HL-60 (cell line): ENCODE measurements at regions not wholly inside any gene's neighbourhood (a gene's known extent, or its start where the extent isn't known, plus 50 kb on each side); places are given as distances from the start of the nearest gene placed in this dataset.

Experiments used
- GABPA ChIP-seq: IDR thresholded peaks from 2 replicates; pipeline ENCODE4 v1.6.1; 2012; ENCODE audit warnings: low read depth
- POLR2AphosphoS5 ChIP-seq: IDR thresholded peaks from 2 replicates; pipeline ENCODE4 v1.6.1; 2012; ENCODE audit warnings: low read depth
- TF ChIP-seq, protein P1 (sequence below): IDR thresholded peaks from one replicate; pipeline ENCODE4 v1.5.1; 2011; ENCODE audit warnings: low read length, control low read depth, inconsistent platforms; ENCODE audit not compliant: insufficient read depth
- TF ChIP-seq, protein P2 (sequence below): IDR thresholded peaks from 2 replicates; pipeline ENCODE4 v1.6.1; 2012; ENCODE audit warnings: low read depth; ENCODE audit not compliant: insufficient replicate concordance

DNA sequence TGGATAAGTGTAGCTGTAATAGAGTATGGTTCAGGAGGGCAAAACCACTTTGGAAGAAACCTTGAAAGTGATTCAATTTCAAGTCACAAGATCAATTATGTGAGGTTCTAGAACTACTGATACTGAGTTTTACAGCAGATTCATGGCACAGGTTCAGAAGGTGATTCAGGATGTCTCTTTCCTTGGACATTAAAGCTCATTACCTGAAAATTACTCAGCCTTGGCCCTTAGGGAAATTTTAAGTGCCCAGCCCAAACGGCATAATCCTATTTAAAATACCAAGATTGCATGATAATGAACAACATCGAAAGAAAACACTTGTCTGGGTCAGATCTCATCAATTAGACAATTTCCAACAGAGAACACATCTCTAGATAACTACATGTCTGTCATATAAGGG, 70.2 kb upstream of the SLC38A2 start:
- TF ChIP-seq, protein P1, sequence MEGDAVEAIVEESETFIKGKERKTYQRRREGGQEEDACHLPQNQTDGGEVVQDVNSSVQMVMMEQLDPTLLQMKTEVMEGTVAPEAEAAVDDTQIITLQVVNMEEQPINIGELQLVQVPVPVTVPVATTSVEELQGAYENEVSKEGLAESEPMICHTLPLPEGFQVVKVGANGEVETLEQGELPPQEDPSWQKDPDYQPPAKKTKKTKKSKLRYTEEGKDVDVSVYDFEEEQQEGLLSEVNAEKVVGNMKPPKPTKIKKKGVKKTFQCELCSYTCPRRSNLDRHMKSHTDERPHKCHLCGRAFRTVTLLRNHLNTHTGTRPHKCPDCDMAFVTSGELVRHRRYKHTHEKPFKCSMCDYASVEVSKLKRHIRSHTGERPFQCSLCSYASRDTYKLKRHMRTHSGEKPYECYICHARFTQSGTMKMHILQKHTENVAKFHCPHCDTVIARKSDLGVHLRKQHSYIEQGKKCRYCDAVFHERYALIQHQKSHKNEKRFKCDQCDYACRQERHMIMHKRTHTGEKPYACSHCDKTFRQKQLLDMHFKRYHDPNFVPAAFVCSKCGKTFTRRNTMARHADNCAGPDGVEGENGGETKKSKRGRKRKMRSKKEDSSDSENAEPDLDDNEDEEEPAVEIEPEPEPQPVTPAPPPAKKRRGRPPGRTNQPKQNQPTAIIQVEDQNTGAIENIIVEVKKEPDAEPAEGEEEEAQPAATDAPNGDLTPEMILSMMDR = no peak
- TF ChIP-seq POLR2AphosphoS5 = no peak
- TF ChIP-seq GABPA = no peak
- TF ChIP-seq, protein P2, sequence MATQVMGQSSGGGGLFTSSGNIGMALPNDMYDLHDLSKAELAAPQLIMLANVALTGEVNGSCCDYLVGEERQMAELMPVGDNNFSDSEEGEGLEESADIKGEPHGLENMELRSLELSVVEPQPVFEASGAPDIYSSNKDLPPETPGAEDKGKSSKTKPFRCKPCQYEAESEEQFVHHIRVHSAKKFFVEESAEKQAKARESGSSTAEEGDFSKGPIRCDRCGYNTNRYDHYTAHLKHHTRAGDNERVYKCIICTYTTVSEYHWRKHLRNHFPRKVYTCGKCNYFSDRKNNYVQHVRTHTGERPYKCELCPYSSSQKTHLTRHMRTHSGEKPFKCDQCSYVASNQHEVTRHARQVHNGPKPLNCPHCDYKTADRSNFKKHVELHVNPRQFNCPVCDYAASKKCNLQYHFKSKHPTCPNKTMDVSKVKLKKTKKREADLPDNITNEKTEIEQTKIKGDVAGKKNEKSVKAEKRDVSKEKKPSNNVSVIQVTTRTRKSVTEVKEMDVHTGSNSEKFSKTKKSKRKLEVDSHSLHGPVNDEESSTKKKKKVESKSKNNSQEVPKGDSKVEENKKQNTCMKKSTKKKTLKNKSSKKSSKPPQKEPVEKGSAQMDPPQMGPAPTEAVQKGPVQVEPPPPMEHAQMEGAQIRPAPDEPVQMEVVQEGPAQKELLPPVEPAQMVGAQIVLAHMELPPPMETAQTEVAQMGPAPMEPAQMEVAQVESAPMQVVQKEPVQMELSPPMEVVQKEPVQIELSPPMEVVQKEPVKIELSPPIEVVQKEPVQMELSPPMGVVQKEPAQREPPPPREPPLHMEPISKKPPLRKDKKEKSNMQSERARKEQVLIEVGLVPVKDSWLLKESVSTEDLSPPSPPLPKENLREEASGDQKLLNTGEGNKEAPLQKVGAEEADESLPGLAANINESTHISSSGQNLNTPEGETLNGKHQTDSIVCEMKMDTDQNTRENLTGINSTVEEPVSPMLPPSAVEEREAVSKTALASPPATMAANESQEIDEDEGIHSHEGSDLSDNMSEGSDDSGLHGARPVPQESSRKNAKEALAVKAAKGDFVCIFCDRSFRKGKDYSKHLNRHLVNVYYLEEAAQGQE = no peak
